ENCODE measurements at regions not wholly inside any gene's neighbourhood (a gene's known extent, or its start where the extent isn't known, plus 50 kb on each side); places are given as distances from the start of the nearest gene placed in this dataset.
A peak's percentile ranks its signal among the peaks of the same experiment; 100 is the strongest.

DNA sequence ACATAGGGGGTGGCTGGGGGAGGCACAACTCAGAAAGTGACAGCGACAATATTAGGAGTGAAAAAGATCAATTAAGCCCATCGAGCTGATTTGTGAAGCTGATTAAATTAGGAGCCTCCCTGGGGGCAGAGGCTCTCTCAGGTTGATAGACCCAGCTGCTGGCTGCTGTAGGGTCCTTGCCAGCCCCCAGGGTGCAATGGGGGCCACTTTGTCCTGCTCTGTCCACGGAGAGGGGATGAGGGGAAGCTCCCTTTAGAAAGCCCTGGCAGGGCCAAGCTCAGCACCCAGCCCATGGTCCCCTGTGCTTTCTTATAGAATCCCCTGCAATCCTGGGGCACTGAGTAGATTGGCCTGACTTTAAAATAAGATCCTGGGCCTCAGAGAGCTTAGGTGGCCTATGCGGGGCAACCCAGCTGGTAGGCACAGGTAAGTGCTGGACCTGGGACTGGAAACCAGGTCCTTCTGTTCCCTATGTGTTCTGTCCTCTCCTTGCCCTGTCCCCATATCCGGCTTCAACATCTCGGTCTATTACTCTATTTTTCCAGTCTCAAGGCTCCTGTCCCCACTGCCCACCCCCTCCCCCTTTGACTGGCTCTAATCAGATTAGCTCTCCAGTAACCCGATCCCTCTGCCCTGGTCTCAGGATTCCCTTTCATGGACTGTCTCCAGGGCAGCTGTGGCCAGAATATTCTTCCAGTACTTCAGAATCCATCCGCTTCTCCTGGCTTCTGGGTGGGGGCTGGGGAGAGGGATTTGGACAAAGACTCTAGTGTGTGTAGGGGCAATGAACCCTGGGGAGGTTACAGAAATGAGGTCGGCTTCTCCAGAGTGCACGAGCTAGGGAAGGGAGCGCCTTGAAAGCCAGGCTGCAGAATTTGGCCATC, 259.6 kb downstream of the RPS24 start:
- peak overlapping the region; percentile 59 for H2AFZ ChIP-seq (ENCODE audit: low read length)
- DNase-seq (ENCODE audit: low spot score), result peak; percentile 82
- H4K91ac ChIP-seq (ENCODE audit: low read depth, low read length, poor library complexity), result no peak overlapping the region
- H2BK15ac ChIP-seq (ENCODE audit: low read length), result no peak overlapping the region
- H3K9ac ChIP-seq (ENCODE audit: low read depth, low read length, poor library complexity), result no peak overlapping the region
- H3K23ac ChIP-seq (ENCODE audit: low read depth, low read length, poor library complexity), result no peak overlapping the region
- no peak overlapping the region for H3K14ac ChIP-seq (ENCODE audit: low read length)
- peak overlapping the region; percentile 93 for H3K18ac ChIP-seq (ENCODE audit: low read length)
- H2BK5ac ChIP-seq (ENCODE audit: low read length), result peak overlapping the region; percentile 40
- peak overlapping the region; percentile 53 for H2AK5ac ChIP-seq (ENCODE audit: low read depth, low read length)
- H2BK12ac ChIP-seq (ENCODE audit: low read length), result peak overlapping the region; percentile 84
- no peak overlapping the region for H3K4ac ChIP-seq (ENCODE audit: low read length)
- H3K4me3 ChIP-seq (ENCODE audit: low read length in 2 of 2), result no peak overlapping the region
- peak overlapping the region; percentile 35 for H3K4me2 ChIP-seq (ENCODE audit: insufficient read depth, low read length, poor library complexity, severe bottlenecking)
- H3K4me1 ChIP-seq (ENCODE audit: control insufficient read depth in 2 of 2, insufficient read depth in 1 of 2, low read depth in 1 of 2, low read length in 2 of 2), result peaks cover 15 to 34% of the 10 kb centered on the region in 2 donors
- WGBS, 2 donors (ENCODE audit: extremely low coverage in 2 of 2, insufficient read length in 2 of 2, insufficient replicate concordance in 1 of 2), result no CpG with 5 or more reads among the region's 11 CpGs
- H3K27me3 ChIP-seq (ENCODE audit: control insufficient read depth in 3 of 3, insufficient read depth in 3 of 3, low read depth in 1 of 3, low read length in 3 of 3), result peaks cover 0 to 21% (median 0%) of the 10 kb centered on the region in 3 experiments
- H3K79me1 ChIP-seq (ENCODE audit: low read depth, low read length), result no peaks in the 10 kb centered on the region
- H3K36me3 ChIP-seq (replicated peaks in 1 of 2; ENCODE audit: control insufficient read depth in 2 of 2, insufficient read depth in 2 of 2, low read length in 2 of 2), result no peaks in the 10 kb centered on the region
- no peak overlapping the region for H4K8ac ChIP-seq (ENCODE audit: low read depth, low read length)
- no peak overlapping the region for H2BK120ac ChIP-seq (ENCODE audit: low read depth, low read length)
- H3K27ac ChIP-seq (replicated peaks; ENCODE audit: low read length), result peak overlapping the region; percentile 83
- H3K9me3 ChIP-seq (replicated peaks in 1 of 2; ENCODE audit: control insufficient read depth in 2 of 2, insufficient read depth in 1 of 2, low read depth in 1 of 2, low read length in 2 of 2), result no peaks in the 10 kb centered on the region

DNA sequence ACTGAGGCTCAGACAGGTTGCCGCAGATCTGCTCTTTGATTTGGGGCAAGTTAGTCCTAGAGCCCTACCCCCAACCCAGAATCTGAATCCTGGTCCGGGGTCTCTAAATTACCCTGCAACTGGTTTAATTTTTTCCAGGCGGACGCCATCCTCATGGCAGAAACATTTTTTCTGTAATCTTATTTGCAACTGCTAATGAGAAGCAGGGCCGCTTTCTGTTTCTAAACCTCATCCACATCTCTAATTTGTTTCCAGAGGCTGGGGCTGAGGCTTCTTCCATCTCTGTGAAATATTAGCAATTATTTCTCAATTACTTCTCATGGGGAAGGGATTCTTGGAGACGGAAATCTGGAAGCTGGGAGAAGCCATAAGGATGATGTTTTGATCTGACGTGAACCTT, 261.6 kb downstream of the RPS24 start:
- H3K4me1 ChIP-seq (ENCODE audit: control insufficient read depth in 2 of 2, insufficient read depth in 1 of 2, low read depth in 1 of 2, low read length in 2 of 2), result peaks cover 15 to 29% of the 10 kb centered on the region in 2 donors
- H3K4me2 ChIP-seq (ENCODE audit: insufficient read depth, low read length, poor library complexity, severe bottlenecking), result no peak overlapping the region
- H4K91ac ChIP-seq (ENCODE audit: low read depth, low read length, poor library complexity), result no peak overlapping the region
- no CpG with 5 or more reads among the region's 7 CpGs for WGBS, 2 donors (ENCODE audit: extremely low coverage in 2 of 2, insufficient read length in 2 of 2, insufficient replicate concordance in 1 of 2)
- H2AK5ac ChIP-seq (ENCODE audit: low read depth, low read length), result peak overlapping the region; percentile 49
- H2AFZ ChIP-seq (ENCODE audit: low read length), result no peak overlapping the region
- H3K27me3 ChIP-seq (ENCODE audit: control insufficient read depth in 3 of 3, insufficient read depth in 3 of 3, low read depth in 1 of 3, low read length in 3 of 3), result peaks cover 0 to 9% (median 0%) of the 10 kb centered on the region in 3 experiments
- H2BK12ac ChIP-seq (ENCODE audit: low read length), result no peak overlapping the region
- no peak overlapping the region for H3K9ac ChIP-seq (ENCODE audit: low read depth, low read length, poor library complexity)
- peak overlapping the region; percentile 11 for H2BK15ac ChIP-seq (ENCODE audit: low read length)
- no peaks in the 10 kb centered on the region for H3K36me3 ChIP-seq (replicated peaks in 1 of 2; ENCODE audit: control insufficient read depth in 2 of 2, insufficient read depth in 2 of 2, low read length in 2 of 2)
- H4K8ac ChIP-seq (ENCODE audit: low read depth, low read length), result no peak overlapping the region
- no peak overlapping the region for H2BK120ac ChIP-seq (ENCODE audit: low read depth, low read length)
- no peaks in the 10 kb centered on the region for H3K9me3 ChIP-seq (replicated peaks in 1 of 2; ENCODE audit: control insufficient read depth in 2 of 2, insufficient read depth in 1 of 2, low read depth in 1 of 2, low read length in 2 of 2)
- no peak overlapping the region for H3K23ac ChIP-seq (ENCODE audit: low read depth, low read length, poor library complexity)
- H2BK5ac ChIP-seq (ENCODE audit: low read length), result no peak overlapping the region
- H3K79me1 ChIP-seq (ENCODE audit: low read depth, low read length), result no peaks in the 10 kb centered on the region
- H3K18ac ChIP-seq (ENCODE audit: low read length), result peak overlapping the region; percentile 38
- no peak overlapping the region for H3K4ac ChIP-seq (ENCODE audit: low read length)
- no peak overlapping the region for H3K14ac ChIP-seq (ENCODE audit: low read length)
- H3K4me3 ChIP-seq (ENCODE audit: low read length in 2 of 2), result no peak overlapping the region
- DNase-seq (ENCODE audit: low spot score), result no peak
- H3K27ac ChIP-seq (replicated peaks; ENCODE audit: low read length), result no peak overlapping the region

DNA sequence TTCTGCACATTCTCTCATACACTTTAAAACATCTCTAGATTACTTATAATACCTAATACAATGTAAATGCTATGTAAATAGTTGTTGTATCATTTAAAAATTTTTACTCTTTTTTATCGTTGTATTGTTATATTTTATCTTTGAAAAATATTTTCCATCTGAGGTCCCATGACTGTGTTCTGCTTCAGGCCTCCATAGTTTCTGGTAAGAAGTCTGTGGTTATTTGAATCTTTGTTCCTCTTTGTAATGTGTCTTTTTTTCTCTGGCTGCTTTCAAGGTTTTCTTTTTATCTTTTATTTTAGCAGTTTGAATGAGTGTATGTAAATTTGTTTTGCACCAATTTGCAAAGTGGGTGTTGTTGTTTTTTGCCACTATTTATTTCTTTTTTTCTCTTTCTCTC, 263.1 kb downstream of the RPS24 start:
- Histone ChIP-seq H3K36me3 (replicated peaks in 1 of 2; ENCODE audit: control insufficient read depth in 2 of 2, insufficient read depth in 2 of 2, low read length in 2 of 2) (no peaks in the 10 kb centered on the region), H2BK15ac (ENCODE audit: low read length) (no peak overlapping the region)
- no CpG with 5 or more reads among the region's 1 CpG for WGBS, 2 donors (ENCODE audit: extremely low coverage in 2 of 2, insufficient read length in 2 of 2, insufficient replicate concordance in 1 of 2)

DNA sequence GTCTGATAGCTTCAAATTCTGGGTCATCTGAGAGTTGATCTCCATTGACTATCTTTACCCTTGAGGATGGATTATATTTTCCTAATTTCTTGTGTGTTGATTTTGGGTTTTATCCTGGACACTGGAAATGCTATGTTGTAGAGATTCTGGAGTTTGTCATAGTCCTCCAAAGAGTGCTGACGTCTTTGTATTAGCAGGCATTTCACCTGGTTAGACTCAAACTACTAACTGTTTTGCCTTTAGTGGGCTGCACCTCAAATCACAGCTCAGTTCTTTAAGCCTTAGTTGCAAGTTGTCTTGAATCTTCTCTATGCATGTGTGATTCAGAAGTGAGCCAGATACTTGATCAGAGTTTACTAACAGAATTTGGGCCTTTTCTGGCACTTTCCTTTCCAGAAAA, 264.3 kb downstream of the RPS24 start:
- Histone ChIP-seq H3K4me2 (ENCODE audit: insufficient read depth, low read length, poor library complexity, severe bottlenecking) (no peak overlapping the region), H3K9me3 (replicated peaks in 1 of 2; ENCODE audit: control insufficient read depth in 2 of 2, insufficient read depth in 1 of 2, low read depth in 1 of 2, low read length in 2 of 2) (no peaks in the 10 kb centered on the region), H2AK5ac (ENCODE audit: low read depth, low read length) (no peak overlapping the region), H2BK15ac (ENCODE audit: low read length) (no peak overlapping the region), H2BK12ac (ENCODE audit: low read length) (no peak overlapping the region), H2BK120ac (ENCODE audit: low read depth, low read length) (no peak overlapping the region), H3K27me3 (ENCODE audit: control insufficient read depth in 3 of 3, insufficient read depth in 3 of 3, low read depth in 1 of 3, low read length in 3 of 3) (no peaks in the 10 kb centered on the region), H3K4me3 (ENCODE audit: low read length in 2 of 2) (no peak overlapping the region), H4K91ac (ENCODE audit: low read depth, low read length, poor library complexity) (no peak overlapping the region), H3K79me1 (ENCODE audit: low read depth, low read length) (no peaks in the 10 kb centered on the region), H2AFZ (ENCODE audit: low read length) (no peak overlapping the region), H3K4ac (ENCODE audit: low read length) (no peak overlapping the region), H3K14ac (ENCODE audit: low read length) (no peak overlapping the region), H3K23ac (ENCODE audit: low read depth, low read length, poor library complexity) (no peak overlapping the region), H3K36me3 (replicated peaks in 1 of 2; ENCODE audit: control insufficient read depth in 2 of 2, insufficient read depth in 2 of 2, low read length in 2 of 2) (no peaks in the 10 kb centered on the region), H3K9ac (ENCODE audit: low read depth, low read length, poor library complexity) (no peak overlapping the region), H2BK5ac (ENCODE audit: low read length) (no peak overlapping the region), H3K18ac (ENCODE audit: low read length) (no peak overlapping the region), H4K8ac (ENCODE audit: low read depth, low read length) (no peak overlapping the region), H3K27ac (replicated peaks; ENCODE audit: low read length) (no peak overlapping the region), H3K4me1 (ENCODE audit: control insufficient read depth in 2 of 2, insufficient read depth in 1 of 2, low read depth in 1 of 2, low read length in 2 of 2) (peaks cover 17 to 21% of the 10 kb centered on the region in 2 donors)
- WGBS, 2 donors (ENCODE audit: extremely low coverage in 2 of 2, insufficient read length in 2 of 2, insufficient replicate concordance in 1 of 2), result no CpG with 5 or more reads among the region's 1 CpG
- no peak for DNase-seq (ENCODE audit: low spot score)

More for the DNA sequence above, 263.1 kb downstream of the RPS24 start:
- H3K79me1 ChIP-seq (ENCODE audit: low read depth, low read length), result no peaks in the 10 kb centered on the region
- no peak overlapping the region for H3K4me2 ChIP-seq (ENCODE audit: insufficient read depth, low read length, poor library complexity, severe bottlenecking)
- no peak overlapping the region for H3K18ac ChIP-seq (ENCODE audit: low read length)
- no peak overlapping the region for H3K4me3 ChIP-seq (ENCODE audit: low read length in 2 of 2)
- no peak overlapping the region for H3K14ac ChIP-seq (ENCODE audit: low read length)
- H2AK5ac ChIP-seq (ENCODE audit: low read depth, low read length), result no peak overlapping the region
- H2BK5ac ChIP-seq (ENCODE audit: low read length), result no peak overlapping the region
- no peak overlapping the region for H2BK120ac ChIP-seq (ENCODE audit: low read depth, low read length)
- no peak overlapping the region for H4K8ac ChIP-seq (ENCODE audit: low read depth, low read length)
- H3K4ac ChIP-seq (ENCODE audit: low read length), result no peak overlapping the region
- no peak for DNase-seq (ENCODE audit: low spot score)
- H2AFZ ChIP-seq (ENCODE audit: low read length), result no peak overlapping the region
- no peak overlapping the region for H4K91ac ChIP-seq (ENCODE audit: low read depth, low read length, poor library complexity)
- no peaks in the 10 kb centered on the region for H3K9me3 ChIP-seq (replicated peaks in 1 of 2; ENCODE audit: control insufficient read depth in 2 of 2, insufficient read depth in 1 of 2, low read depth in 1 of 2, low read length in 2 of 2)
- no peak overlapping the region for H3K9ac ChIP-seq (ENCODE audit: low read depth, low read length, poor library complexity)
- no peak overlapping the region for H3K23ac ChIP-seq (ENCODE audit: low read depth, low read length, poor library complexity)
- peaks cover 0 to 3% (median 0%) of the 10 kb centered on the region in 3 experiments for H3K27me3 ChIP-seq (ENCODE audit: control insufficient read depth in 3 of 3, insufficient read depth in 3 of 3, low read depth in 1 of 3, low read length in 3 of 3)
- no peak overlapping the region for H3K27ac ChIP-seq (replicated peaks; ENCODE audit: low read length)
- H2BK12ac ChIP-seq (ENCODE audit: low read length), result no peak overlapping the region
- H3K4me1 ChIP-seq (ENCODE audit: control insufficient read depth in 2 of 2, insufficient read depth in 1 of 2, low read depth in 1 of 2, low read length in 2 of 2), result peaks cover 15 to 24% of the 10 kb centered on the region in 2 donors

All from neuronal stem cell (in vitro differentiated cells).